Endothelial cell of umbilical vein (primary cell): ENCODE measurements at regions not wholly inside any gene's neighbourhood (a gene's known extent, or its start where the extent isn't known, plus 50 kb on each side); places are given as distances from the start of the nearest gene placed in this dataset.

Experiments used
- BruUV-seq: library from RNA; stranded (reverse); fragments of 400-500 nt; replicated peaks from 2 replicates; lab custom pipeline; 2021; lab: Mats Ljungman, UMichigan
- CTCF ChIA-PET: fragments of 300-600, 350-600 bp; sonication (Branson Sonifier 250); formaldehyde crosslinking; loops from one replicate; lab custom pipeline; 2021; ENCODE audit warnings: antibody characterized with exemption, inconsistent platforms; lab: Charles Lee
- POLR2A ChIA-PET: fragments of 300-600, 350-600 bp; sonication (Branson Sonifier 250); formaldehyde crosslinking; loops from one replicate; lab custom pipeline; 2021; ENCODE audit warnings: antibody characterized with exemption, inconsistent platforms; lab: Charles Lee
- DNase-seq: peaks from one replicate; pipeline ENCODE4 v3.0.0-alpha.2; 2011; ENCODE audit warnings: low read depth, low spot score
- FAIRE-seq: peaks from 2 replicates; lab custom pipeline; 2011; peaks lifted over from hg19 to GRCh38; lab: Jason Lieb, UNC
- H2AFZ ChIP-seq: 2 replicates; pipeline ENCODE4 v1.6.0; 2012; ENCODE audit warnings: low read depth, low read length, control low read depth, inconsistent platforms
- H3K27ac ChIP-seq: 2 replicates; pipeline ENCODE4 v1.5.1; 2011; ENCODE audit warnings: low read depth, mild to moderate bottlenecking, control low read depth, low read length, moderate library complexity; ENCODE audit not compliant: insufficient read depth
- H3K27me3 ChIP-seq, 2 experiments: 2 replicates each; pipeline versions ENCODE4 v1.6.0 to v1.6.1; 2011; ENCODE audit warnings: low read length in 2 of 2, mixed read lengths in 1 of 2; ENCODE audit not compliant: control insufficient read depth in 2 of 2, insufficient read depth in 2 of 2
- H3K36me3 ChIP-seq, 2 experiments: 2 replicates in 1 of 2; 3 replicates in 1 of 2; pipeline ENCODE4 v1.5.1; 2011; ENCODE audit warnings: low read length in 2 of 2, mild to moderate bottlenecking in 1 of 2, moderate library complexity in 1 of 2; ENCODE audit not compliant: control insufficient read depth in 2 of 2, insufficient read depth in 2 of 2; ENCODE audit errors: extremely low read depth in 1 of 2
- H3K4me1 ChIP-seq: 3 replicates; pipeline ENCODE4 v1.5.1; 2011; ENCODE audit warnings: mild to moderate bottlenecking, low read length; ENCODE audit not compliant: control insufficient read depth, insufficient read depth; ENCODE audit errors: extremely low read depth
- H3K4me2 ChIP-seq: 2 replicates; pipeline ENCODE4 v1.6.1; 2011; ENCODE audit warnings: low read length, control low read depth, mixed read lengths; ENCODE audit not compliant: insufficient read depth
- H3K4me3 ChIP-seq, 3 experiments: fragments of 200-600 bp in 1 of 3; sonication (generic), shearing (Covaris generic) in 1 of 3; replicated peaks in 1 of 3; 2 replicates each; pipeline ENCODE4 v1.5.1; 2011 to 2016; ENCODE audit warnings: control low read depth in 3 of 3, low read length in 3 of 3, mild to moderate bottlenecking in 2 of 3, inconsistent platforms in 1 of 3, low read depth in 1 of 3, moderate library complexity in 1 of 3; ENCODE audit not compliant: insufficient read depth in 1 of 3
- H3K79me2 ChIP-seq: 2 replicates; pipeline ENCODE4 v1.6.0; 2012; ENCODE audit warnings: low read length, inconsistent platforms; ENCODE audit not compliant: control insufficient read depth, insufficient read depth
- H3K9ac ChIP-seq: replicated peaks from 2 replicates; pipeline ENCODE3; 2011; ENCODE audit warnings: low read length, control low read depth; ENCODE audit not compliant: insufficient read depth; ENCODE audit errors: extremely low read depth
- H3K9me1 ChIP-seq: replicated peaks from 3 replicates; pipeline ENCODE4 v1.6.0; 2011; ENCODE audit warnings: mild to moderate bottlenecking, low read length; ENCODE audit not compliant: control insufficient read depth, insufficient read depth; ENCODE audit errors: extremely low read depth
- H3K9me3 ChIP-seq: replicated peaks from 2 replicates; pipeline ENCODE4 v1.5.1; 2012; ENCODE audit warnings: low read length, inconsistent platforms; ENCODE audit not compliant: control insufficient read depth, insufficient read depth
- H4K20me1 ChIP-seq: replicated peaks from 2 replicates; pipeline ENCODE3; 2011; ENCODE audit warnings: mild to moderate bottlenecking, low read length; ENCODE audit not compliant: control insufficient read depth, insufficient read depth; ENCODE audit errors: extremely low read depth
- EZH2 ChIP-seq: IDR thresholded peaks from 2 replicates; pipeline ENCODE4 v1.6.1; 2012; ENCODE audit warnings: borderline replicate concordance, low read depth, mild to moderate bottlenecking, moderate library complexity, low read length, inconsistent platforms; ENCODE audit not compliant: severe bottlenecking
- FOS ChIP-seq: IDR thresholded peaks from 2 replicates; pipeline ENCODE4 v1.6.1; 2011; ENCODE audit warnings: mild to moderate bottlenecking, low read length, moderate library complexity, borderline replicate concordance; ENCODE audit not compliant: insufficient read depth
- GATA2 ChIP-seq: IDR thresholded peaks from 2 replicates; pipeline ENCODE4 v1.7.0; 2011; ENCODE audit warnings: low read depth, mild to moderate bottlenecking, moderate library complexity, mixed read lengths, low read length; ENCODE audit not compliant: insufficient read length, insufficient read depth
- JUN ChIP-seq: IDR thresholded peaks from 2 replicates; pipeline ENCODE4 v1.6.1; 2011; ENCODE audit warnings: borderline replicate concordance, low read depth; ENCODE audit not compliant: insufficient read length, insufficient read depth
- POLR2A ChIP-seq: IDR thresholded peaks from 2 replicates; pipeline ENCODE4 v1.6.1; 2012; ENCODE audit warnings: low read depth, mild to moderate bottlenecking, control low read depth, low read length
- POLR2AphosphoS5 ChIP-seq: IDR thresholded peaks from 2 replicates; pipeline ENCODE4 v1.6.1; 2012; ENCODE audit warnings: low read depth, mild to moderate bottlenecking, control low read depth, low read length, moderate library complexity; ENCODE audit not compliant: insufficient read depth
- dilution Hi-C: fragments of 300-500 bp; cut with MboI; formaldehyde crosslinking; loops from one replicate; pipeline ENCODE4 v1.15.0; 2019; ENCODE audit warnings: low sequenced_read_pairs; ENCODE audit not compliant: extremely low pct_ligation_motif_present
- intact Hi-C: fragments of 100-400 bp; cut with micrococcal nuclease; formaldehyde crosslinking; loops from one replicate; pipeline ENCODE4 v1.10.0; 2022
- TF ChIP-seq, protein P1 (sequence below), 2 donors: IDR thresholded peaks; 1 replicate in 1 of 2; 2 replicates in 1 of 2; pipeline ENCODE4 v1.5.1; 2011; ENCODE audit warnings: low read length in 2 of 2, mild to moderate bottlenecking in 2 of 2, moderate library complexity in 2 of 2, control low read depth in 1 of 2, inconsistent platforms in 1 of 2, low read depth in 1 of 2; ENCODE audit not compliant: insufficient read depth in 1 of 2; ENCODE audit errors: extremely low read depth in 1 of 2

DNA sequence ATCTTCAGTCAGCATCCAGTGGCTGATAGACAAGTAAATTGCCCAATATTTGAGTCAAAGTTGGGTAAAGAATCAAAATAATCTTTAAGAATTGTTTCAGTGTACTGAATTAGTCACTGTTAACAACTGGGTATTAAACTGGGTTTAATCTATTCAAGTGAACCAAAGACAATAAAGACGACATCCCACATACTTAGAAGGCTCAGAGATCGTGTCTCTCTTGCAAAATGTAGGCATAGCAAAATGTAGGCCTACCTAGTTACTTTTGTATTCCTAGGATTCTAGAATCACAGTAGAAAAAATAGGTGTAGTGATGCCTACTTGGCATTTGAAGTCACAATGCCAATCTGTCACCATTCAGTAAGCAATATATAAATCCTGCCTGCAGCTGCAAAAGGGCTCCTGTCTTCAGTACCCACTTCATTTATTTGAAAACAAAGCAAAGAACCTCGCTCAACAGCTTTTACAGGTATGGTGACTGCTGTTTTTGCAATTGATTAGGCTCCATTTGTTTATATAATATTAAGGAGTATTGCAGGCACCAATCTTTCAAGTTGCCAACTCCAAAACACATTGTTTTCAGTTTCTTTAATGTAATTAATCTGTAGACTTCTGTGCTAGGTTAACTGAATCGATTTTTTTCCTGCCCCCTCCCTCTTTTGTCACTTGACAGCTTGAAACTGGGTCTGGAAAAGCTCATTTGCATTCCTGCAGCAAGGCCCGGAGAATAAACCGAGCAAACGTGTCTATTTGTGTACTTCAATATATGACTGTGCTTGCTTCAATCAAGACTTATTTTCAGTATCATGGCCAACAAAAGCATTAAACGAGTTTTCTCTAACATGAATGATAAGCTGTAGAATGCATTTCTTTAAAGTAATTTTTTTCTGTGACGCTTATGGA lies 1074.9 kb downstream of the TDRD15 start:
- H2AFZ ChIP-seq, result no peak overlapping the region
- intact Hi-C loops, result no loop called here
- no peaks in the 10 kb centered on the region for H3K36me3 ChIP-seq
- ChIA-PET POLR2A (no interaction called here), CTCF (no interaction called here)
- no peak overlapping the region for H3K27ac ChIP-seq
- H3K4me3 ChIP-seq, result no peak overlapping the region
- H3K27me3 ChIP-seq, result no peaks in the 10 kb centered on the region
- dilution Hi-C loops, result no loop called here
- no peak for DNase-seq
- H3K9me3 ChIP-seq, result no peaks in the 10 kb centered on the region
- BruUV-seq, result no TSS peak
- H3K79me2 ChIP-seq, result no peaks in the 10 kb centered on the region
- FAIRE-seq, result no peak
- no peak overlapping the region for H3K4me2 ChIP-seq
- H3K4me1 ChIP-seq, result no peaks in the 10 kb centered on the region
- TF ChIP-seq POLR2A, result no peak
- no peak for TF ChIP-seq EZH2
- TF ChIP-seq, protein P1, sequence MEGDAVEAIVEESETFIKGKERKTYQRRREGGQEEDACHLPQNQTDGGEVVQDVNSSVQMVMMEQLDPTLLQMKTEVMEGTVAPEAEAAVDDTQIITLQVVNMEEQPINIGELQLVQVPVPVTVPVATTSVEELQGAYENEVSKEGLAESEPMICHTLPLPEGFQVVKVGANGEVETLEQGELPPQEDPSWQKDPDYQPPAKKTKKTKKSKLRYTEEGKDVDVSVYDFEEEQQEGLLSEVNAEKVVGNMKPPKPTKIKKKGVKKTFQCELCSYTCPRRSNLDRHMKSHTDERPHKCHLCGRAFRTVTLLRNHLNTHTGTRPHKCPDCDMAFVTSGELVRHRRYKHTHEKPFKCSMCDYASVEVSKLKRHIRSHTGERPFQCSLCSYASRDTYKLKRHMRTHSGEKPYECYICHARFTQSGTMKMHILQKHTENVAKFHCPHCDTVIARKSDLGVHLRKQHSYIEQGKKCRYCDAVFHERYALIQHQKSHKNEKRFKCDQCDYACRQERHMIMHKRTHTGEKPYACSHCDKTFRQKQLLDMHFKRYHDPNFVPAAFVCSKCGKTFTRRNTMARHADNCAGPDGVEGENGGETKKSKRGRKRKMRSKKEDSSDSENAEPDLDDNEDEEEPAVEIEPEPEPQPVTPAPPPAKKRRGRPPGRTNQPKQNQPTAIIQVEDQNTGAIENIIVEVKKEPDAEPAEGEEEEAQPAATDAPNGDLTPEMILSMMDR (IDR thresholded peaks at IDR 0.05; ENCODE audit: extremely low read depth in 1 of 2, insufficient read depth in 1 of 2, low read depth in 1 of 2, low read length in 2 of 2), result no peak
- no peak for TF ChIP-seq POLR2AphosphoS5
- H3K9ac ChIP-seq, result no peak overlapping the region
- H3K9me1 ChIP-seq, result no peaks in the 10 kb centered on the region
- H4K20me1 ChIP-seq, result no peaks in the 10 kb centered on the region

DNA sequence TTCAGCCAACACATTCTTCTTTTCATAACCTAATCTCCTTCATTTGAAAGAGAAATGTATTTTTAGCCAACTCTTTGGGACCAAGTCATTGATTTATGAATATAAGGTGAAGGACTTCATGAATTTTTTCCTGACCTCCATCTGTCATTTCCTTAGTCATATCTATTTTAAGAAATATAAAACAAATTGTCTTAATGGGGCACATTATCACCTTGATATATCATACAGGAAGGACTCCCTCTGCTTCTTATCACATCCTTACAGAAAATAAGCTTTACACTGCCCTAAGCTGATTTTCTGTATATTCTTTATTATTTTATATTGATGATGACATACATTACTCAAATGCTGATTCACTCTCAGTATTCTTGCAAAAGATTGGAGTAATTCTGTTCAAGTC lies 1076.2 kb downstream of the TDRD15 start:
- H3K4me1 ChIP-seq, result no peaks in the 10 kb centered on the region
- dilution Hi-C loops, result no loop called here
- no peak overlapping the region for H2AFZ ChIP-seq
- H3K9ac ChIP-seq, result no peak overlapping the region
- ChIA-PET POLR2A (no interaction called here), CTCF (no interaction called here)
- no peaks in the 10 kb centered on the region for H3K27me3 ChIP-seq
- H3K4me3 ChIP-seq, result no peak overlapping the region
- no peaks in the 10 kb centered on the region for H3K36me3 ChIP-seq
- H3K9me3 ChIP-seq, result peaks cover 2% of the 10 kb centered on the region
- H3K4me2 ChIP-seq, result no peak overlapping the region
- FAIRE-seq, result no peak
- intact Hi-C loops, result no loop called here
- no peaks in the 10 kb centered on the region for H3K79me2 ChIP-seq
- no peaks in the 10 kb centered on the region for H3K9me1 ChIP-seq
- TF ChIP-seq POLR2A (no peak), POLR2AphosphoS5 (no peak), EZH2 (no peak), FOS (no peak), GATA2 (no peak), JUN (no peak)
- no peak for DNase-seq
- H3K27ac ChIP-seq, result no peak overlapping the region
- no TSS peak for BruUV-seq
- H4K20me1 ChIP-seq, result no peaks in the 10 kb centered on the region
